ENCODE measurements at regions not wholly inside any gene's neighbourhood (a gene's known extent, or its start where the extent isn't known, plus 50 kb on each side); places are given as distances from the start of the nearest gene placed in this dataset.
"Not testable (repeated sequence)": the region's sequence is repeated elsewhere in the genome, so short reads cannot be mapped to it uniquely, and the experiment has no call there.

DNA sequence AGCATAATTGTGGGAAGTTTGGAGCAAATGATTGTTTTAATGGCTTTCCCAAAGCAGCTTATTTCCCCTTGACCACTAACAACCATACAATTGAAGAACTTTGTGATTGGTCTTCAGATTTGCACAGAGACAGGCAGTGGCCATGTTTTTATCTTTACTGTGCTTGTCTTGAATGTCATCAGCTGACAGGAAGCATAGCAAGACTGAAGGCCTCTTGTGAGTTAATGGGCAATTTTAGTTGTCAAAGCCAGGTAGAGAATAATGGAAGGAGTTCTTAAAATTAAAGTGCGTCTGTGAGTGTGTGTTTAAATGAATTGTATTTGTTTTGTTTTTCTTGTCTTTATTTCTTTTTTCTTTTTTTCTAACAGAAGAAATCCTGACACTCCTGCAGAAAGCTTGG lies 809.9 kb downstream of the TSN start:
- no peak for DNase-seq
- TF ChIP-seq POLR2A (IDR thresholded peaks at IDR 0.05; ENCODE audit: low read length) (no peak), GATA1 (IDR thresholded peaks at IDR 0.05; ENCODE audit: low read depth, low read length) (no peak)

DNA sequence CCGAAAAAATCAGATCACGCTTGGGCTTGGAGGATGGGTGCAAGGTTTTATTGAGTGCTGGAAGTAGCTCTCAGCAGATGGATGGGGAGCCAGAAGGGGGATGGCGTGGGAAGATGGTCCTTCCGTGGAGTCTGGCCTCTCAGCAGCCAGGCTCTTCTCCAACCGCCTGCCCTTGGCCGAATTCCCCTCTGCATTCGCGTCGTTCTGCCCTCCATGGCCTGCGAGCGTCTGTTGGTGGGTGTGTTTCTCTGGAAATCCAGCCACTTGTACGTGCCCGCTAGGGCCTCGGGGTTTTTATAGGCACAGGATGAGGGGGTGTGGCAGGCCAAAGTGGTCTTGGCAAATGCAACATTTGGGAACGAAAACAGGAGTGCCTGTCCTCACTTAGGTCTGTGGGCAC lies 815.2 kb downstream of the TSN start:
- no peak for DNase-seq
- TF ChIP-seq GATA1 (IDR thresholded peaks at IDR 0.05; ENCODE audit: low read depth, low read length) (no peak), POLR2A (IDR thresholded peaks at IDR 0.05; ENCODE audit: low read length) (no peak)

DNA sequence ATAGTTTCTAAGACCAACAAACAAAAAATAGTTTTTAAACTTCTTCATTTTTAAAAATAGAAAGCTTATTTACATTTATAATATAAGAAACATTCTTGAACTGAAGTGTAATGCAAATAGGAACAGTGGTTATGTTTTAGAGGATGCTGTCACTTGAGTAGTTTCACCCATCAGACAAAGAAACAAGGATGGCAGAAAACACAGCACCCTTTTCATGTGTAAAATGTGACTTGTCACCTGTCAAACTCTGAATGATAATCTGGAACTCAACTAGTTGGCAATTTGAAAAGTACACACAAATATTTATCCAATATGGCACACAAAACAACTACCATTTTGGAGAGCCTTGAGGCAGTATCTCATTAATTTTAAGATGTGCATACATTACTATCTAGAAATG lies 816.0 kb downstream of the TSN start:
- DNase-seq, result not testable (repeated sequence)

DNA sequence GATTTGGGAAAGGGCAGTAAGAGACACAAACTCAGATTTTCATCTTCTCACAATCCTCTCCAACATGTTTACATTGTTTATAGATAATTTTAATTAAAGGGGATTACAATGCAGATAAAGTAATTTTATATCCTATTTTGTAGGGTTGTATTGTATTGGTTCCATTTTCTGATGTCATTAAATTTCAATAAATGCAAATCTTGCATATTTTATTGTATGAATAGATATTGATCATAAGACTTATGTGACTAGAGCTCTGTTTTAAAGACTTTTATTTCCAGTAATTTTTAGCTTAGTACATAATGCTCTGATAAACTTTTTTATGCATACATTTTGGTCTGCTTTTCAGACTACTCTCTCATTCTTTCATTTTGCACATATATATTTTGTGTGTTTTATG lies 819.6 kb downstream of the TSN start:
- no peak for DNase-seq
- TF ChIP-seq POLR2A (IDR thresholded peaks at IDR 0.05; ENCODE audit: low read length), result no peak
- no peak for TF ChIP-seq GATA1 (IDR thresholded peaks at IDR 0.05; ENCODE audit: low read depth, low read length)

DNA sequence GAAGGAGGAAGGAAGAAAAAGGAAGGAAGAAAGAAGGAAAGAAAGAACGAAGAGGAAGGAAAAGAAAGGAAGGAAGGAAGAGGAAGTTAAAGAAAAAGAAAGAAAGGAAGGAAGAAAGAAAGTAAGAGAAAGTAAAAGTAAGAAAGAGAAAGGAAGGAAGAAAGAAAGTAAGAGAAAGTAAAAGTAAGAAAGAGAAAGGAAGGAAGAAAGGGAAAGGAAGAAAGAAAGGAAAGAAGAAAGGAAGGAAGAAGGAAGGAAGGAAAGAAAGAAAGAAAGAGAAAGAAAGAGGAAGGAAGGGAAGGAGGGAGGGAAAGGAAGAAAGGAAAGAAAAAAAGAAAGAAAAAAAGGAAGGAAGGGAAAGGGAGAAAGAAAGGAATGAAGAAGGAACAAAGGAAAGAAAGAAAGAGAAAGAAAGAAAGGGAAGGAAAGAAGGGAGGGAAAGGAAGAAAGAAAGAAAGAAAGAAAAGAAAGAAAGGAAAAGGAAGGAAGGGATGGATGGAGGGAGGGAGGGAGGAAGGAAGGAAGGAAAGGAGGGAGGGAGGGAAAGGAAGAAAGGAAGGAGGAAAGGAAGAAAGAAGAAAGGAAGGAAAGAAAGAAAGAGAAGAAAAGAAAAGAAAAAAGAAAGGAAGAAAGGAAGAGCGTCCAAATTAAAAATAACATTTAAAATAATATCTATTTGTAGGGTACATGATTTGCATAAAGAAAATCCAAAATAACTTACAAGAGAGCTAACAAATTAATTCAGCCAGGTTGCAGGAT lies 827.9 kb downstream of the TSN start:
- DNase-seq, result no peak
- TF ChIP-seq GATA1 (IDR thresholded peaks at IDR 0.05; ENCODE audit: low read depth, low read length), result no peak
- no peak for TF ChIP-seq POLR2A (IDR thresholded peaks at IDR 0.05; ENCODE audit: low read length)

DNA sequence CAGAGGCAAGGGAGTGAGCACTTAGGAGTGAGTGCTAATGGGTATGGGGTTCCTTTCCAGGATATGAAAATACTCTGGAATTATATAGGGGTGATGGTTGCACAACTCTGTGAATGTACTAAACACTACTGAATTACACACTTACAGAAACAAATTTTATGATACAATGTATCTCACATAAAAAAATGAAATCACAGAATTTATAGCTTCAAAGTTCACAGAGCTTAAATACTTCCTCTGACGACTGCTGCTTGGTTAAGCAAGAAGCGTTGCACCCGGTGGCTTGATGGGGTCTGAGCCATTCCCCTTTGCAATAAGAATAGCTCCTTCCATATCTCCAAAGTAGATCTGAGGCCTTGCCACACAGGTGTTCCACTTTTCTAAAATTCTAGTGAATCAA lies 835.1 kb downstream of the TSN start:
- TF ChIP-seq POLR2A (IDR thresholded peaks at IDR 0.05; ENCODE audit: low read length) (no peak), GATA1 (IDR thresholded peaks at IDR 0.05; ENCODE audit: low read depth, low read length) (no peak)
- no peak for DNase-seq

DNA sequence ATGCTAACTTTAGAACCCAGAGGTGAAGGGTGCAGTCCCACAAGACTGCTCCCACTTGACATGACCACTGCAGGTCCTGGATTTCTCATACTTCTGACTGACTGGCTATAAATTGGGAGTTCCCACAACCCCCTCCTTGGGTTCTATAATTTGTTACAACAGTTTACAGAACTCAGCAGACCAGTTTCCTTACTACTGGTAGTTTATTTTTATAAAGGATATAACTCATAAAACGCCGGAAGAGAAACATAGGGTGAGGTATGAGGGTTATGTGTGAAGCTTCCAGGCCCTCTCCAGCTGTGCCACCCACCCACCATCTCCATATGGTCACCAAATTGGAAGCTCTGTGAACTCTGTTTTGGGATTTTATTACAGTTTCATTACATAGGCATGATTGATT lies 839.6 kb downstream of the TSN start:
- TF ChIP-seq POLR2A (IDR thresholded peaks at IDR 0.05; ENCODE audit: low read length), result no peak
- TF ChIP-seq GATA1 (IDR thresholded peaks at IDR 0.05; ENCODE audit: low read depth, low read length), result no peak
- no peak for DNase-seq

DNA sequence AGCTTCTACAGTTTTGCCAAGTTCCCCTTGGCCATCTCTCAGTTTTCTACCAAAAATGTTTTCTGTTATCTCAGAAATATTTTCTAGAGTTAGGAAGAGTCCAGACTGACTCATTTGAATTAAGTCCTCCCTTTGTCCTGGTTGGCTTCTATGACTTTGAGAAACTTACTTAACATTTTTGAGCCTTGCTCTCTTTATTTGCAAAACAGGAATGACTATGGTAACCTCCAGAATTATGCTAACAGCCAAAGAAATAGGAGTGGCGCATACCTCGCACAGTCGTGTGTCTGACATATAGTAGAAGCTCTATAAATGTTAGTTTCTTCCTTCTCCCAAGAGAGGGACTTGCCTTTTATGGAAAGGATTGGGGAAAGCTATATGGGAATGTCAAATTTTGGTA lies 841.1 kb downstream of the TSN start:
- TF ChIP-seq GATA1 (IDR thresholded peaks at IDR 0.05; ENCODE audit: low read depth, low read length) (no peak), POLR2A (IDR thresholded peaks at IDR 0.05; ENCODE audit: low read length) (no peak)
- no peak for DNase-seq

DNA sequence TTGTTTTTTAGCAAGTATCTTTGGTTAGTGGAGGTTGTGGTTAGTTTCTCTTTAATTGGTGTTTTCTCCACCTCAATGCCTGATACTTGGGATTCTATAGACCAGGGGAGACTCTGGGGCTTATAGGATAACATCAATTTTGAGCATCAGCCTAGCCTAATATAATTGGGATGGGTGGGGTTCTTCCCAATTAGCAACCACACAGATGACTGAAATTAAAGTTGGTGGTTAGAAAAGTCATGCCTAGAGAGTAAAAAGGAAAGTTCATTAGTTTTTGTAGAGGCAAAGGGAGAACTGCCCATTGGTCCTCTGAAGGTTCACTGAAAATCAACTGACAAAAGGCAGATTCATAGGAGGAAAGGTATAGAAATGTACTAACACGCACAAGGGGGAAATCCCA lies 843.3 kb downstream of the TSN start:
- TF ChIP-seq GATA1 (IDR thresholded peaks at IDR 0.05; ENCODE audit: low read depth, low read length) (no peak), POLR2A (IDR thresholded peaks at IDR 0.05; ENCODE audit: low read length) (no peak)
- DNase-seq, result no peak

DNA sequence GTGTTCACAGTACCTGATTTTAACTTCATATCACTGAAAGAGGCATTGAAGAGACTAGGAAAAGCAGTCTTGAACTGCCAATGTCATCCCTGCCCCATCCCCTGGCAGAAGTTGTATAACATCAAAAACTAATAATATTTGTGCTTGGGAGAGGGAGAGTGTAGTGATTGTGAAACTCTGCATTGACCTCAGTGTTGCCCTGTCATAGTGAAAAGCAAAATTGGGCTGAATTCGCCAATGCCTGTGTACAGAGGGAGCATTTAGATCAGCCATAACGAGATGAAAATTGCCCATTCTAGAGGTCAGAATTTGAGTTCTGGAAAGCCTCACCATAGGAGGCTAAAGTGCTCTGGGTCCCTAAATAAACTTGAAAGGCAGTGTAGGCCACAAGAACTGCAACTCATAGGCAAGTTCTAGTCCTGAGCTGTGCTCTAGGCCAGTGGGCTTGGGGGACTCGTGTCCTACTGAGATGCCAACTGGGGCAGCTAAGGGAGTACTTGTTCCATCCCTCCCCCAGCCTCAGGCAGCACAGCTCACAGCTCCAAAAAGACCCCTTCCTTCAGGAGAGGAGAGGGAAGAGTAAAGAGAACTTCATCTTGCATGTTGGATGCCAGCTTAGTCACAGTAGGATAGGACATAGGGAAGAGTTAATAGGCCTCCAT lies 855.6 kb downstream of the TSN start:
- DNase-seq, result no peak
- TF ChIP-seq GATA1 (IDR thresholded peaks at IDR 0.05; ENCODE audit: low read depth, low read length) (no peak), POLR2A (IDR thresholded peaks at IDR 0.05; ENCODE audit: low read length) (no peak)

DNA sequence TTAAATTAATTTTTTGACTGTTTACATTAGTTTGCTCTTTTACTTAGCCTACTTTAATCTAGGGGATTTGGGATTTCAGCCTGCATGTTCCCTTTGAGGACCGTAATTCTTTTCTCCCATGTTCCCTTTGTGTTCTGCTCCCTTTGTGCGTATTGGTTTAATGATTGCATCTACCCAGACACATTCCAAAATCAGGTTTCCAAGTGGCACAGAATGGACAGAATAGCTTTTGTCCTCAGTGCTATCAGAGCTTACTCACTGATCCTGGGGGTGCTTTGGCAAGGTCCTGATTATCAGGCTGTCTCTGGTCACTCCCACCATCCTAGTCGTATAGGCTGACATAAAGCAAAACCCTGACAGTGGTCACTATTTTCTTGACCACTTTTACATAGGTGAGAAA lies 867.5 kb downstream of the TSN start:
- DNase-seq, result no peak
- TF ChIP-seq GATA1 (IDR thresholded peaks at IDR 0.05; ENCODE audit: low read depth, low read length) (no peak), POLR2A (IDR thresholded peaks at IDR 0.05; ENCODE audit: low read length) (no peak)

DNA sequence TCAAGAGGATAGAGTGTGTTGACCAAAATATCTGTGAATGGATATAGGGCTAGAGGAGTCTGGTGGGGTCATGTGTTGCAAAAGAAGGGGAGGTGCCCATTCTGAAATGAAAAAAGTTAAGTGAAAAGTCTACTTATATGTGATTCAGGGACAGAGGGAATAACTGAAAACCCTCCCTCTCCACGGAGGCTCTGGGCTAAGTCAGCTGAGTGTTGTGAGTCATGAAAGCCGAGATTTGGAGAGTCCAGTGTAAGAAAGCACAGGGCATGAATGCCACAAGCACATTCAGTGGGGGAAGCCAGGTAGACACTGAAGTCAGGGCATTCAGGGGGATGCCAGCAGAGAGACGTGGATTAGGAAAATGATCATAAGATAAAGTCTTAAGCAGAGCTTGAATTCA lies 871.9 kb downstream of the TSN start:
- no peak for DNase-seq
- no peak for TF ChIP-seq GATA1 (IDR thresholded peaks at IDR 0.05; ENCODE audit: low read depth, low read length)
- no peak for TF ChIP-seq POLR2A (IDR thresholded peaks at IDR 0.05; ENCODE audit: low read length)

DNA sequence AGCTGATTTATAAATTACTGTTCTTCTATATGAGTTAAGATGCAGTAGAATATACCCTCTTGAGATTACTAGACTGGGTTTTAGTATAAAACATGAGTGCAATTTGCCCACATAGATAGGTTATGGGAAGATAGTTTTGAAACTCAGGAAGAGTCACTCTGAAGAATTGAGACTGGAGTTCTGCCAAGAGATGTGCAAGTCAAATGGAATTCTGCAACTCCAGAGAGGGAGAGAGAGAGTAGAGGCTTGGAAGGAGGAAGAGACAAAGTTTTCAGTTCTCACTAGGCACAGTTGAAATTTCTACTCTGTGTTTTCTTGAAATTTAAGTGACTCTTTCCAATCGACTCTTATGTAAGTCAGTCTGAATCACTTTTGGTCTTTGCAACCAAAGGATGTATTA lies 878.8 kb downstream of the TSN start:
- no peak for DNase-seq
- no peak for TF ChIP-seq POLR2A (IDR thresholded peaks at IDR 0.05; ENCODE audit: low read length)
- no peak for TF ChIP-seq GATA1 (IDR thresholded peaks at IDR 0.05; ENCODE audit: low read depth, low read length)

DNA sequence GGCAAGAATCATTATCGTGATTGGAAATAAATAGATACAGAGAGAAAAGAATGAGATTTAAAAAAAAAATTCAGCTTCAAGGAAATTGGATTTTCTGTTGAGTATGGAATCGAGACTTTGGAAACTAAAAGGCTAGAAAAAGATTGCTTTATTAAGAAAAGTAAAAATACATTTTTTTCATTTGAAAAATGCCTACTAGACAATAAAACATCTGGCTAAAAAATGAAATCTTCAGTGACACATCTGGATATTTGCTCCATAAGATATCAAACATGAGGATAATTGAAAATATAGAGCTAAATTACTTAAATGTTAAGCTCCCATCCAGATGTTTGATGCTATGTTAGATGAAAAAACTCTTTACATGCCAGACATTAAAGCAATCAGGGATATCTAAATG lies 879.5 kb downstream of the TSN start:
- TF ChIP-seq GATA1 (IDR thresholded peaks at IDR 0.05; ENCODE audit: low read depth, low read length) (no peak), POLR2A (IDR thresholded peaks at IDR 0.05; ENCODE audit: low read length) (no peak)
- no peak for DNase-seq

DNA sequence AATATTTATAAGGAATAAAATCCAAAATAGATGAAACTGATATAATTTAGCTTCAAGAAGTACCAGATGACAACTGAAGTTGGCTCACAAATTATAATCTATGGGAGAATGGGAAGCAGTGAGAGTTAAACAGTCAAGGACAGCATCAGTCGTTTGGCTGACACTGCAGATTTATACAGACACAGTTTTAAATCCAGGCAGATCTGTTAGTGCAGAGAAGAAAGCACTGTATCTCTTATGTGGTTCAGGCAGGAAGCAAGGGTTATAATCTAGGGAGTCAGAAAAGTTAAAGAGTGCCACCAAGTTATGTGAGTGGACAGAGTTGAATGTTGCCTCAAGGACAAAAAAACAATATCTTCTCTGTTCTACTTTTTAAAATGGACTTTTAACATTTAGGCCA lies 880.2 kb downstream of the TSN start:
- DNase-seq, result no peak
- TF ChIP-seq POLR2A (IDR thresholded peaks at IDR 0.05; ENCODE audit: low read length) (no peak), GATA1 (IDR thresholded peaks at IDR 0.05; ENCODE audit: low read depth, low read length) (no peak)
